ENCODE measurements at regions not wholly inside any gene's neighbourhood (a gene's known extent, or its start where the extent isn't known, plus 50 kb on each side); places are given as distances from the start of the nearest gene placed in this dataset.

DNA sequence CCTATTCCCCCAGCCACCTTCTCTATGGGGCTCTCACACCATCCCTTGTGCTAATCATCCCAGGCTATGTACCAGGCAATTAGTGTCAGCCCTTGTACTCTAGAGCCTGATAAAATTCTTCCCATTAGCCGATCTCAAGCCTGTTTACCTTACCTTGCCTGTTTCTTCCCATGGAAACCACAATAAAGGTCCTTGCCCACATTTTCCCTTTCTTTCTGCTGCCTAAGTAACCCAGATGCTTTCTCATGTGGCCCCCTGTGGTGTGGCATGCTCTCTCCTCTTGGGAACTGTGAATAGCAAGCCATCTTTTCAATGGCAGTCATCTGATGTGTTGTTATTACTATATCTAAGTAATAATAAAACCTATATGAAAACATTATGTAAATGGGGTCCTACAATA, 265.8 kb upstream of the ELAC2 start:
- Mint-ChIP-seq H3K27ac (ENCODE audit: low read depth, unreplicated experiment) (no peak overlapping the region), H3K27me3 (ENCODE audit: insufficient read depth, unreplicated experiment) (no peaks in the 10 kb centered on the region), H3K9me3 (ENCODE audit: unreplicated experiment) (no peaks in the 10 kb centered on the region), H3K4me1 (ENCODE audit: insufficient read depth, unreplicated experiment) (no peaks in the 10 kb centered on the region), H3K36me3 (ENCODE audit: insufficient read depth, unreplicated experiment) (no peaks in the 10 kb centered on the region), H3K4me3 (ENCODE audit: unreplicated experiment) (no peak overlapping the region)
- BruUV-seq (replicated peaks), result no TSS peak
- CTCF ChIA-PET, result no interaction called here
- POLR2A ChIA-PET, result interaction anchor here (0.6 kb wide), 1 partner anchor 113 kb away, joined by 3 read pairs; no protein-coding TSS in a partner anchor
- no peak for DNase-seq (ENCODE audit: unreplicated experiment)
- TF ChIP-seq CTCF (IDR thresholded peaks at IDR 0.05; ENCODE audit: unreplicated experiment), result no peak
- intact Hi-C loops (cut with micrococcal nuclease), result no loop called here

GRCh38 chr17:13281626-13282025, 263.8 kb upstream of the ELAC2 start:
- ChIA-PET CTCF (interaction anchor here (0.6 kb wide), 1 partner anchor 59 kb away, joined by 3 read pairs; no protein-coding TSS in a partner anchor), POLR2A (no interaction called here)
- DNase-seq (ENCODE audit: unreplicated experiment), result no peak
- Mint-ChIP-seq H3K36me3 (ENCODE audit: insufficient read depth, unreplicated experiment) (no peaks in the 10 kb centered on the region), H3K27ac (ENCODE audit: low read depth, unreplicated experiment) (no peak overlapping the region), H3K9me3 (ENCODE audit: unreplicated experiment) (no peaks in the 10 kb centered on the region), H3K27me3 (ENCODE audit: insufficient read depth, unreplicated experiment) (no peaks in the 10 kb centered on the region), H3K4me3 (ENCODE audit: unreplicated experiment) (no peak overlapping the region), H3K4me1 (ENCODE audit: insufficient read depth, unreplicated experiment) (no peaks in the 10 kb centered on the region)
- TF ChIP-seq CTCF (IDR thresholded peaks at IDR 0.05; ENCODE audit: unreplicated experiment), result no peak
- intact Hi-C loops (cut with micrococcal nuclease), result no loop called here
- BruUV-seq (replicated peaks), result no TSS peak

DNA sequence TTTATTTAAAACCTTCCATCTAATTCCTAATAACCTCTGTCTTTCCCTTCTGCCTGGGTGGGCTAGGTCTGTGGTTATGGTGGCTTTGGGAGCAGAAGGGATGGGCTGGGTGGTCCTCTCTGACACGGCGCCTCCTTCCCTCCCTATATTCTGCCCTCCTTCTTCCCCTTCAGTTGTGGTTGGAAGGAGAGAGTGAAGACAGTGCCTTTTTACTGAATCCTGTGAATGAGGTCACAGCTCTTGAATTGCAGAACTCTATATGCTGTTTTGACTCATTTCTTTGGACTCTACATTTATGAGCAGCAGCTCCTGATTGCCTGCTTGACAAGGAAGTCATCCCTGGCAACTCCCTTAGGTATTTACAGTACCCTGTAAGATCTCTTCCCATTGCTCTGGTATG, 256.0 kb upstream of the ELAC2 start:
- H3K27ac Mint-ChIP-seq (ENCODE audit: low read depth, unreplicated experiment), result no peak overlapping the region
- no peaks in the 10 kb centered on the region for H3K36me3 Mint-ChIP-seq (ENCODE audit: insufficient read depth, unreplicated experiment)
- CTCF ChIA-PET, result no interaction called here

DNA sequence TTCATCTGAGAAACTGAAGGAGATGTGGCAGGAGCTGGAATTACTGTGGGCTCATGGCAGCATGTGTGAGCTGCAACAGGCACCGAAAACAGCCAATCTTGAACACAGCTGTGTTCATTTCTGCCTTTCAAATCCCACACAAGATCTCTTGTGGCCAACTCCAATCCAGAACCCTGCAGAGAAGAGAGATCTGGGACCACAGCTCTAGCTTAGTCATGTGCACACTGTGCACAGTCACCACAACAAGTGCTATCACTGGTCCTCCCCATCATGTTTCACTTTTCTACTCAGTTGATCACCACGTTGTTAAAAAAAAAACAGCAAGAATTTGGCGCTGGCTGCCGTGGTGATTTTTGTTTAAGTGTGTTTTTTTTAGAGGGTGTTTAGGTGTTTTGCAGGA, 254.5 kb upstream of the ELAC2 start:
- no peak overlapping the region for H3K27ac Mint-ChIP-seq (ENCODE audit: low read depth, unreplicated experiment)
- no peaks in the 10 kb centered on the region for H3K9me3 Mint-ChIP-seq (ENCODE audit: unreplicated experiment)
- CTCF ChIA-PET, result interaction anchor here (0.7 to 1.2 kb wide), 3 partner anchors 41 to 468 kb away, joined by 3 read pairs; no protein-coding TSS in a partner anchor
- intact Hi-C loops (cut with micrococcal nuclease), result no loop called here
- H3K4me3 Mint-ChIP-seq (ENCODE audit: unreplicated experiment), result no peak overlapping the region
- peaks cover 86% of the 10 kb centered on the region for H3K27me3 Mint-ChIP-seq (ENCODE audit: insufficient read depth, unreplicated experiment)
- H3K36me3 Mint-ChIP-seq (ENCODE audit: insufficient read depth, unreplicated experiment), result no peaks in the 10 kb centered on the region
- H3K4me1 Mint-ChIP-seq (ENCODE audit: insufficient read depth, unreplicated experiment), result no peaks in the 10 kb centered on the region
- POLR2A ChIA-PET, result no interaction called here
- TF ChIP-seq CTCF (IDR thresholded peaks at IDR 0.05; ENCODE audit: unreplicated experiment), result no peak
- no peak for DNase-seq (ENCODE audit: unreplicated experiment)
- no TSS peak for BruUV-seq (replicated peaks)

More for the DNA sequence above, 256.0 kb upstream of the ELAC2 start:
- H3K4me1 Mint-ChIP-seq (ENCODE audit: insufficient read depth, unreplicated experiment), result no peaks in the 10 kb centered on the region
- H3K9me3 Mint-ChIP-seq (ENCODE audit: unreplicated experiment), result no peaks in the 10 kb centered on the region
- intact Hi-C loops (cut with micrococcal nuclease), result no loop called here
- no TSS peak for BruUV-seq (replicated peaks)
- H3K4me3 Mint-ChIP-seq (ENCODE audit: unreplicated experiment), result no peak overlapping the region
- no peak for DNase-seq (ENCODE audit: unreplicated experiment)
- H3K27me3 Mint-ChIP-seq (ENCODE audit: insufficient read depth, unreplicated experiment), result peaks cover 71% of the 10 kb centered on the region
- POLR2A ChIA-PET, result no interaction called here
- no peak for TF ChIP-seq CTCF (IDR thresholded peaks at IDR 0.05; ENCODE audit: unreplicated experiment)
